Skeletal muscle satellite cell (primary cell): ENCODE measurements at regions not wholly inside any gene's neighbourhood (a gene's known extent, or its start where the extent isn't known, plus 50 kb on each side); places are given as distances from the start of the nearest gene placed in this dataset.
"Not testable (repeated sequence)": the region's sequence is repeated elsewhere in the genome, so short reads cannot be mapped to it uniquely, and the experiment has no call there.

Experiments
- H3K27me3 ChIP-seq: 2 replicates; pipeline ENCODE4 v1.7.0; 2013; ENCODE audit warnings: low read length; ENCODE audit not compliant: control insufficient read depth, insufficient read depth
- H3K36me3 ChIP-seq: 2 replicates; pipeline ENCODE4 v1.7.0; 2013; ENCODE audit warnings: mild to moderate bottlenecking, control low read depth, low read length; ENCODE audit not compliant: insufficient read depth
- H3K4me1 ChIP-seq: 2 replicates; pipeline ENCODE4 v1.7.0; 2013; ENCODE audit warnings: low read length; ENCODE audit not compliant: control insufficient read depth, insufficient read depth
- H3K4me2 ChIP-seq: 2 replicates; pipeline ENCODE4 v1.7.0; 2013; ENCODE audit warnings: mild to moderate bottlenecking, low read length
- H3K4me3 ChIP-seq: 2 replicates; pipeline ENCODE4 v1.7.0; 2013; ENCODE audit warnings: low read length
- H3K9ac ChIP-seq: 2 replicates; pipeline ENCODE4 v1.7.0; 2013; ENCODE audit warnings: mild to moderate bottlenecking, low read depth, low read length, moderate library complexity
- H3K9me3 ChIP-seq: replicated peaks from 2 replicates; pipeline ENCODE4 v1.7.0; 2013; ENCODE audit warnings: mild to moderate bottlenecking, control low read depth, low read length

DNA sequence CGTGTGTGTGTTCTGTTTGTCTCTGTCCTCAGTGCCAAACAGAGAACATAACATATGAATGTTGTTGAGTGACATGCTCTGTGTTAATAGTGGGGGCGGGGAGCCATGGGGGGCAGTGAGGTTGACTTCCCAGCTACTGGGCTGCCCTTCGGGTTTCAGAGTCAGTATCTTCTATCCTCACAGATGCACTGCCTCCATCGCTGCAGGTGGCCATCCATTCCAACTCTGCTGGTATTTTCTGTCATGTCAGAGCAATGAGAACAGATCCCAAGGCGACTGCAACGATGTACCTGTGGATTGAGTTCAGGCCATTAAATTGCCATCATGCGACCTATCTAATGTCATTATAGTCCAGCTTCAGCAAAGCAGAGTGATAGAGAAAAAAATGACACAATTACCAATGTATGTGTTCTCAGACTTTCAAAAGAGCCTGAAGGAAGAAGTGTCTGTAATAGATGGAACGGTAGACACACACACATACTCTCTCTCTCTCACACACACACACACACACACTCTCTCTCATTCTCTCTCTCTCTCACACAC lies 418.5 kb downstream of the RWDD3 start:
- Histone ChIP-seq H3K4me2 (no peak overlapping the region), H3K9ac (no peak overlapping the region), H3K4me1 (no peaks in the 10 kb centered on the region), H3K36me3 (no peaks in the 10 kb centered on the region), H3K9me3 (no peaks in the 10 kb centered on the region), H3K4me3 (no peak overlapping the region), H3K27me3 (no peaks in the 10 kb centered on the region)

DNA sequence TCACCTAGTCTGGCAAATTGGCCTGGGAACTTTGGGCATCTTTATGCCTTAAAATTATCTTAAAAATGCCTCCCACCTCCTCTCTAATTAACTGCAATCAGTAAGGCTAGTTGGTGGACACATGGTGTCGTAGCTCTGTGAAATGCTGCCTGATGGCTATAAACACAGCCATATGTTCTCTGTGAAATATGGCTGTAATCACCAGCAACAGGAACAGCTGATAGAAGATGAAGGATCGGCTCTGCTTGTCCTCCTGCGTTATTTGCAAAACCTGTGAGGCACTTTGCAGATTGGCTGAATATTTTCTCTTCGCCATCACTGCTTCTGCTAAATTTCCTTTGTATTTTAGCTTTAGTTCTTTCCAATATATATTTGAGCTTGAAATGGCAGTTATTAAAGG lies 419.6 kb downstream of the RWDD3 start:
- Histone ChIP-seq H3K4me2 (no peak overlapping the region), H3K36me3 (no peaks in the 10 kb centered on the region), H3K9me3 (no peaks in the 10 kb centered on the region), H3K9ac (no peak overlapping the region), H3K4me3 (no peak overlapping the region), H3K4me1 (no peaks in the 10 kb centered on the region), H3K27me3 (no peaks in the 10 kb centered on the region)

DNA sequence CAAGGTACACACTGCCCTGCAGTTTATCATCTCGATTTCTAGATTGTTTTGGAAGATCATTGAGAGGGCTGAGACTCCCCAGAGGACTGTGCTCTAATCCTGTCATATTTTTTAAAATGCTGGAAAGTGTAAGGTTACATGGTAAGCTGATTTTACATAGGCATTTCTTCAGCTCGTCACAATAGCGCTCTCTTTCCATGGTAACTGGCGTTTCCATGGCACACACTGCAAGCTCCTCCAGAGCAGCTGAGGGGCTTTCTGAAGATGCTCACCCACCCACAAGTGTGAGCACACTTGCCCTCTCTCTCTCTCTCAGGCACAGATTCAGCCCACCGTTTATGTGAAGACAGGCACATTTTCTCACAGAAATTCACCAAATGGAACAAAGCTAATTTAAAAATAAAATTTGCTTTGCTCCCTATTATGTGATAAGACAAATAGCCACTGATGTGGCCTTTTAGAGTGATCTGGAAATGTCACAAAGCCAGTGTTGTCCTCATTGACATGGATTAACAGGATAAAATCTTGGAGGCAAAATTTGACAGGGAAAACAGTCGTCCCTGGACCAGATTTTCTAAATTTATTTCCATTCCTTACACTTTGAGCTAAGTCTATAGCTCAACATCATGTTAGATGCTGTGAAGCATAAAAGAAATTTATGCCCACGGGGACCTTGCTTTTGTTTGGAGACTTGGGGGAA lies 421.5 kb downstream of the RWDD3 start:
- no peaks in the 10 kb centered on the region for H3K9me3 ChIP-seq
- no peaks in the 10 kb centered on the region for H3K27me3 ChIP-seq
- no peak overlapping the region for H3K4me2 ChIP-seq

DNA sequence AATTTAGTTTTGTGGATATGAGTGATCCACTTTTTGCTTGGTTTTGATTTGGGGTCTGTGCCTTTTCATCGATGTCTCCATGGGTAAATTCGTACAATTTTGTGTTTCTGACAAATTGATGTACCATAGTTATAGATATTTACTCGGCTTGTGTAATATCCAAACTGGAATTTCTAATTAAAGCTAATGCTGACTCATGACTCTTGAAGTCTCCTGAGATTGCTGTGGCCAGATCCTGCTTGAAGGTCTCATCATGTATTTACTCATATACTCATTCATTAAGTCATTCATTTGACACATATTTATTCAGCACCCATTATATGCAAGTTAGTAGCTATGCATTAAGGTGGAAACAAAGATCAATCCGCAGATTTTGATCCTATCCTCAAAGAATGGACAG lies 423.2 kb downstream of the RWDD3 start:
- Histone ChIP-seq H3K4me2 (no peak overlapping the region), H3K9ac (no peak overlapping the region), H3K4me1 (no peaks in the 10 kb centered on the region), H3K27me3 (no peaks in the 10 kb centered on the region), H3K4me3 (no peak overlapping the region), H3K9me3 (no peaks in the 10 kb centered on the region), H3K36me3 (no peaks in the 10 kb centered on the region)

More for the DNA sequence above, 421.5 kb downstream of the RWDD3 start:
- H3K4me1 ChIP-seq = no peaks in the 10 kb centered on the region
- H3K9ac ChIP-seq = no peak overlapping the region
- H3K36me3 ChIP-seq = no peaks in the 10 kb centered on the region
- H3K4me3 ChIP-seq = no peak overlapping the region

DNA sequence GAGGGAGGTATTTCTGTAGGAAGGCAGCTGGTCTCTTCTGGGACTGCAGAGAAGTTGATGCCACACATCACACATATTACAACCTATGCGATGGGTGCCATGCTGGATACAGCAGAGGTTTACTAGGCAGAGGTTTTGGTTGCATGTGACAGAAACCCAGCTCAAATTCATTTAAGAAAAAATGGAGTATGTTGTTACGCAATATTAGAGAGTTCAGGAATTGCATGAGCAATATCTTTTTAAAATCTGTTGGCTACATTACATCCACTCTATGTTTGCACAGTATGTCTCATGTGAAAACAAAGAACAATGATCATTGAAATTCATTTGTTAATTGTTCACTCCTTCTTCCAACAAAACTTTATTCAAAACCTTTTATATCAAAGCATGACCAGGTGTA lies 425.2 kb downstream of the RWDD3 start:
- Histone ChIP-seq H3K36me3 (no peaks in the 10 kb centered on the region), H3K9ac (no peak overlapping the region), H3K4me2 (no peak overlapping the region), H3K4me1 (no peaks in the 10 kb centered on the region), H3K9me3 (no peaks in the 10 kb centered on the region), H3K27me3 (no peaks in the 10 kb centered on the region), H3K4me3 (no peak overlapping the region)

DNA sequence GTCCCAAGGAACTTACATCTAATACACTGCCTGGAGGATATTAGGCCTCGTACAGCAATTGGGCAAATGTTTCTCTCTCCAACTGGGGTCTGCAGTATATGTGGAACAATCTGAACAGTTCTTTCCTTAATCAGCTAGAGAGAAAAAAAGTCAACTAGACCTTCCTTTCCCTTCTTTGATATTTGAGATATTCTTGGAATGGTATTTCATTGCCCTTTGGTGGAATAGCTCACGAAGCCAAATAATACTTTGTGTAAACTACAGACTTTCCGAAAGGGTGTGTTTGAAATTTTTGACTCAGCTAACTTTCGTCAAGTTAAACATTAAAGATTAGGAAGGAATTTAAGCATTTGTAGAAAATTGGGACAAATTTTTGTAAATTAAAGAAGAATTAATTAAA lies 425.6 kb downstream of the RWDD3 start:
- no peaks in the 10 kb centered on the region for H3K4me1 ChIP-seq
- H3K4me3 ChIP-seq = no peak overlapping the region

DNA sequence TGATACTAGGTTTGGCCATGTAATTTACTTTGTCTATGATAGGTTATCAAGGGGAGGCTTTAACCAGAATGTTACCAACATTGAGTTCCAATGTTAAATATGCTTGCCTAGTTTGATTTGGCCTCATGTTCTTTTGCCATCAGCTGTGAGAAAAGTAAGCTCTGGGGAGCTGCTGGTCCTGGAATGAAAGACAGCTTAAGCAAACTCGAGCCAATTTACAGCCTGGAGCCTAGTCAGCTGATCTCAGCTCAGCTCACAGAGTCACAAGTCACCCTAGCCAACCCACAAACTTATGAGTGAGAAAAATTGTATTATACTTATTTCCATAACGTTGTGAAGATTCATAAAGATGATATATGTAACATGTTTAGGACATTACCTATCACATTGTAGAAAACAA lies 426.7 kb downstream of the RWDD3 start:
- Histone ChIP-seq H3K36me3 (no peaks in the 10 kb centered on the region), H3K9ac (no peak overlapping the region), H3K4me2 (no peak overlapping the region), H3K27me3 (no peaks in the 10 kb centered on the region), H3K4me1 (no peaks in the 10 kb centered on the region), H3K9me3 (no peaks in the 10 kb centered on the region), H3K4me3 (no peak overlapping the region)

More for the DNA sequence above, 425.6 kb downstream of the RWDD3 start:
- no peaks in the 10 kb centered on the region for H3K27me3 ChIP-seq
- H3K9me3 ChIP-seq = no peaks in the 10 kb centered on the region
- H3K36me3 ChIP-seq = no peaks in the 10 kb centered on the region
- no peak overlapping the region for H3K4me2 ChIP-seq
- H3K9ac ChIP-seq = no peak overlapping the region

DNA sequence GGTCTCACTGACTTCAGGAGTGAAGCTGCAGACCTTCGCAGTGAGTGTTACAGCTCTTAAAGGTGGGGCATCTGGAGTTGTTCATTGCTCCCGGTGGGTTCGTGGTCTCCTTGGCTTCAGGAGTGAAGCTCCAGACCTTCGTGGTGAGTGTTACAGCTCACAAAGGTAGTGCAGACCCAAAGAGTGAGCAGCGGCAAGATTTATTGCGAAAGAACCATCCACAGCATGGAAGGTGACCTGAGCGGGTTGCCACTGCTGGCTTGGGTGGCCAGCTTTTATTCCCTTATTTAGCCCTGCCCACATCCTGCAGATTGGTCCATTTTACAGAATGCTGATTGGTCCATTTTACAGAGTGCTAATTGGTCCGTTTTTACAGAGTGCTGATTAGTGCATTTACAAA lies 429.5 kb downstream of the RWDD3 start:
- H3K9me3 ChIP-seq, H3K4me3 ChIP-seq, H3K9ac ChIP-seq, H3K27me3 ChIP-seq, H3K4me2 ChIP-seq, H3K4me1 ChIP-seq, H3K36me3 ChIP-seq: not testable (repeated sequence)

DNA sequence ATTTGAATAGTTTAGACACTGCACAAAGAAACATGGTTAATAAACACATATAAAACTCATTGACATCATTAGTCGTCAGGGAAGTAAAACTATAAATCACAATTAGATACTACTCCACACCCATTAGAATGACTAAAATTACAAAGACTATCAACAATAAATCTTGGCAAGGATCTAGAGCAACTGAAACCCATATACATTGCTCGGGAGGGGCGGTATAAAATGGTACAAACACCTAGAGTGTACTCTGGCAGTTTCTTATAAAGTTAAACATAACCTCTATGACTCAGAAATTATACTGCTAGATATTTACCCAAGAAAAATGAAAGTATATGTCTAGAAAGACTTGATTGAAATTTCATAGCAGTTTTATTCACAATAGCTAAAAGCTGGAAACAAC lies 434.2 kb downstream of the RWDD3 start:
- Histone ChIP-seq H3K9ac (no peak overlapping the region), H3K36me3 (no peaks in the 10 kb centered on the region), H3K4me3 (no peak overlapping the region), H3K4me2 (no peak overlapping the region), H3K9me3 (no peaks in the 10 kb centered on the region), H3K4me1 (no peaks in the 10 kb centered on the region), H3K27me3 (no peaks in the 10 kb centered on the region)

DNA sequence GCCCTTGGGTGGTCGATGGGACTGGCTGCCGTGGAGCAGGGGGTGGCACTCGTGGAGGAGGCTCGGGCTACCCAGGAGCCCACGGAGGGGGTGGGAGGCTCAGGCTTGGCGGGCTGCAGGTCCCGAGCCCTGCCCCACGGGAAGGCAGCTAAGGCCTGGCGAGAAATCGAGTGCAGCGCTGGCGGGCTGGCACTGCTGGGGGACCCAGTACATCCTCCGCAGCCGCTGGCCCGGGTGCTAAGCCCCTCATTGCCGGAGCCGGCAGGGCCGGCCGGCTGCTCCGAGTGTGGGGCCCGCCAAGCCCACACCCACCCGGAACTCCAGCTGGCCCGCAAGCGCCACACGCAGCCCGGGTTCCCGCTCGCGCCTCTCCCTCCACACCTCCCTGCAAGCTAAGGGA lies 435.6 kb downstream of the RWDD3 start:
- not testable (repeated sequence) for H3K36me3 ChIP-seq, H3K9me3 ChIP-seq, H3K4me2 ChIP-seq, H3K4me1 ChIP-seq, H3K9ac ChIP-seq, H3K27me3 ChIP-seq, H3K4me3 ChIP-seq

DNA sequence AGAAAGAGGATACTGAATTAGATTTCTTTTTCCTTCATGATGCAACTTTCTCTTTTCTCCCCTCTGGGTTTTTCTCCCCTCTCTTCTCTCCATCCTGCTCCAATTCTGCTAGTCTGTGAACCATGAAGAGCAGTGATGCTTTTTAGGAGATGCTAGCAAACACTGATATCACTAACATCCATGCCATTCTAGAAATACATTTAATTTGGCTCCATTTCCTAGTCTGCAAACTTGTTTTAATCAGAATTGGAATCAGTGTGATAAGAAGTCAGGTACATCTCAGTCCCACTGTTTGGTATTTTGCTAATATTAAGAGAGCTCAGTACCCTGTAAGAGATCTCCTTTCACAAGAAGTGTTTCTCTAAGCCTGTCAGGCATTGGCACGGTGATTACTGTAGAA lies 437.1 kb downstream of the RWDD3 start:
- H3K9me3 ChIP-seq = no peaks in the 10 kb centered on the region
- H3K4me3 ChIP-seq = no peak overlapping the region
- no peak overlapping the region for H3K4me2 ChIP-seq
- H3K9ac ChIP-seq = no peak overlapping the region
- H3K4me1 ChIP-seq = no peaks in the 10 kb centered on the region
- H3K36me3 ChIP-seq = no peaks in the 10 kb centered on the region
- no peaks in the 10 kb centered on the region for H3K27me3 ChIP-seq

DNA sequence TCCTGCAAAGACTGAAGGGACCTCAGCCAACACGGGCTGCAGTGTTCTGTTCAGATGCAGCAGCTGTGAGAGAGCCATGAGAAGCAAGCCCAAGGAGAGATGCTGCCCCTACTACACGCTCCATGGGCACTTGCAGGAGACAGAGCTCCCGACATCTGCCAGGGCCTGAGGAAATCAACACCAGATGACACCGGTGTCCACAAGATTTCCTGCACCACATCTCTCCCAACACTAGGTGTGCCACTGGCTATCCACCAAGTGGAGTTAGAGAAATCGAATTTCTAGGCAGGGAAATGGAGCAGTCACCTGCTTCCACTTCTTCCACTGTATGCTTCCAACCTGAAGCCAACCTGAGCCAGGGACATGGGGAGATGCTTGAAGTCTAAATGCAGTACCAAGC lies 445.3 kb downstream of the RWDD3 start:
- Histone ChIP-seq H3K9me3 (no peaks in the 10 kb centered on the region), H3K36me3 (no peaks in the 10 kb centered on the region), H3K9ac (no peak overlapping the region), H3K4me3 (no peak overlapping the region), H3K4me1 (no peaks in the 10 kb centered on the region), H3K27me3 (no peaks in the 10 kb centered on the region), H3K4me2 (no peak overlapping the region)
